A673 (cell line): ENCODE measurements at regions not wholly inside any gene's neighbourhood (a gene's known extent, or its start where the extent isn't known, plus 50 kb on each side); places are given as distances from the start of the nearest gene placed in this dataset.

Experiments used
- CTCF ChIP-seq: fragments of 300-800, 200-600 bp; sonication (generic); conservative IDR thresholded peaks from 2 replicates; pipeline ENCODE4 v1.5.1; 2017; ENCODE audit warnings: low read depth, mild to moderate bottlenecking, antibody characterized with exemption, low read length, moderate library complexity, mixed read lengths
- EZH2 ChIP-seq: fragments of 200-600 bp; sonication (generic); IDR thresholded peaks from 2 replicates; pipeline ENCODE4 v1.6.1; 2017; ENCODE audit warnings: borderline replicate concordance, low read depth, mild to moderate bottlenecking, mixed read lengths, antibody characterized with exemption, low read length; ENCODE audit not compliant: poor library complexity, severe bottlenecking

GRCh38 chr2:109683452-109683851 is 69.3 kb downstream of the SOWAHC start:
- no peak for TF ChIP-seq CTCF
- no peak for TF ChIP-seq EZH2
